GM18519 (cell line): ENCODE measurements at regions not wholly inside any gene's neighbourhood (a gene's known extent, or its start where the extent isn't known, plus 50 kb on each side); places are given as distances from the start of the nearest gene placed in this dataset.
"Not testable (repeated sequence)": the region's sequence is repeated elsewhere in the genome, so short reads cannot be mapped to it uniquely, and the experiment has no call there.

Experiments
- ATAC-seq: cut with Tn5 transposase; IDR thresholded peaks from one replicate; pipeline ENCODE4 v1.9.1; 2021; ENCODE audit warnings: mild to moderate bottlenecking, moderate library complexity; ENCODE audit not compliant: unreplicated experiment, low FRiP score

DNA sequence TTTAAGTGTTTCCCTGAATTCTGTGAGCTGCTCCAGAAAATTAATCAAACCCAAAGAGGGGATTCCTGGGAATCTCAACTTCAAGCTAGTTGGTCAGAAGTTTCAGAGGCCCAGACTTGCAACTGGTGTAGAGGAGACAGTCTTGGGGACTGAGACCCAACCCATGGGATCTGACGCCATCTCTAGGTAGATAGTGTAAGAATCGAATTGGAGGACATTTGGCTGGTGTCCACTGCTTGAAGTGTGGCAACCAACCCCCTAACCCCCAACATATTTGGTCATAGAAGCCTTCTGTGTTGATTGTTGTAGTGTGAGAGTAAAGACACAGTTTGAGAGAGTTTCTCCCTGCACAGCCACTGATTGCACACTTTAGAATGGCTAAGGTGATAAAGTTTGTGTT is 103.5 kb upstream of the CARMIL1 start:
- no peak for ATAC-seq

DNA sequence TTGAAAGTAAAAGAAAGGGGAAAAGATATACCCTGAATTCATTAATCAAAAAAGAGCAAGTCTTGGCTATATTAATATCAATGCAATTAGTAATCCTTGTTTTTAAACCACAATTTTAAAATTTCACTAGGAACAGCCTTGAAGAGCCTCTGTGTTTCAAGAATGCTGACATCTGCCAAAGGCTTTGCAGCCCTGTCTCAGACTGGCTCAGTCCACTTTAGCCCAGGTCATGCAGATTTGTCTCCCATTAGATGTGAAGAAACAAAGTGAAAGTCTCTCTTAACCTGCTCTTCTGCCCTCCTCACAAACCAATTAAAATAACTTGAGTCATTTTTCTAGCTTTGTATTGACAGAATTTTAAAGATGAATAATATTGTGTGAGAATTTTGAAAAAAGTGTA is 102.7 kb upstream of the CARMIL1 start:
- ATAC-seq: no peak

DNA sequence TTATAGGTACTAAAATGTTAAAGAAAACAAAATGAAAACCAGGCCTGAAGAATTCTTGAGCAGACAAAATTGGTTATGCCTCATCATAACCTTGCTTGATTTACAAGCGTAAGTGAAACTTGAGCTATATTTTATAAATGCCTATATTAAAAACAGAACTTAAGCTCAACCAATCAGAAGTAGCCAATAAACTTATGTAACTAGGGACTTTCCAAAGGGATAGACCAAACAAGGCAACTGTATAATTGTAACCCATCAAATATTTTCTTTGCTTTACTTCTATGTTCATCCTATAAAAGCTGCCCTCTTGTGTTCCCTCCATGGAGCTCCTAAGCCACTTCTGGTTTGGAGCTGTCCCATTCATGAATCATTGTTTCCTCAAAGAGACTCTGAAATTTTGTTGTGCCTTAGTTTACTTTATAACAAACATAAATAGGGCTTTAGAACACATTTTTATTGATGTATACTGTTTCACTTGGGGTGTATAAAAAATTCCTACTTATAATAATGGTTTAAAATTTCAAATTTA is 101.6 kb upstream of the CARMIL1 start:
- no peak for ATAC-seq

DNA sequence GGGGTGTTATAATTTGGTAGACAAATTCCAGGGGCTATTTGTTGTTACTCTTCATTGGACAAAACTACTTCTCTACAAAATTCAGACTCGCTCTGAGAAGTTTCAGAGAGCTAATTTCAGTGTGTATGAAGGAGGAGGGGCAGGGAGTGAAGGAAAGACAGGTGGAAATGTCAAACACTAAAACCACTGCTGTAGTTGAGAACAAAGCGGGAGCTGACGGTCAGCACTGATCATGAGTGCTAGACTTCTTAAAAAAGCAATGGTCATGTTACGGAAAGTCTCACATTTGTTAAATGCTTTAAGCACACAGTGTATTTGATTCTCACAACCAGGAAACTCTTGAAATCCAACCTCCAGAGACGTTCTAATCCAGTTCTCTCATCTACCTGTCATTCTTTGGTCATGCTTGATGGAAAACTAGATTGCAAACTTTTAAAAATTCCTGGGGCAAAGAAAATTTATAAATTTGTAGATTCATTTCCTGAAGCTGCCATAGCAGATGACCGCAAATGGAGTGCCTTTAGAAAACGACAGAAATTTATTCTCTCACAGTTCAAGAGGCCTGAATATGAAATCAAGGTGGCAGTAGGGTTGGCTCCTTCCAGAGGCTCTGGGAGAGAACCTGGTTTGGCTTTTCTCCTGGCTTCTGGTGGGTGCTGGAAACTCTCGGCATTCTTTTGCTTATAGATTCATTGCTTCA is 100.7 kb upstream of the CARMIL1 start:
- ATAC-seq: no peak

DNA sequence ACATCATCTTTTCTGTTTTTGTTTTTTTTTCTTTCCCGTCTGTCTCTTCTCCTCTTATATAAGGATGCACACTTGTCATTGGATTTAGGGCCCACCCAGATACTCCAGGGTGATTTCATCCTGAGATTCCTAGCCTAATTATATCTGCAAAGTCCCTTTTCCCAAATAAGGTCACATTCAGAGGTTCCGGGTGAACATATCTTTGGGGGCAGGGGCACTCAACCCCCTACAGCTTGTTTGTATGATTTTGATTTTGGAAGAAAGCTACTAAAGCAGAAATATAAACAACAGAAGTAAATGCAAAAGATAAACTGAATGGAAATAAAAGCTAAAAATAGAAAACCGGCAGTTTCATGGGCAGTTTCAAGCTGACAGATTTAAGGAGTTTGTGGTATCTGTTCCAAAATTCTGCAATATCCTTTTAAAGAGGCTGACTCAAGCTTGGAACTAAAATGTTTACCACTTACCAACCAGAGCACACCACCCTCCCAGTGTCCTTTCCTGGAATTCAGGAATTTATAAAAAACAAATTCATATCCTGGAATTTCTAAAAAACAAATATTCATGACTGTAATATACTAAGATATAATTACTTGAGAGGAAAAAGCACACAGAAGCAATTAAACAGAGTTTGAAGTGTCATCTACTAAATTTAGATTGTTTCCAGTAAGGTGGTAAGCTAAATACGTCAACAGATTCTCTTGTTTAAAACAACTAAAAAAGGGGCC is 100.0 kb upstream of the CARMIL1 start:
- ATAC-seq: no peak

DNA sequence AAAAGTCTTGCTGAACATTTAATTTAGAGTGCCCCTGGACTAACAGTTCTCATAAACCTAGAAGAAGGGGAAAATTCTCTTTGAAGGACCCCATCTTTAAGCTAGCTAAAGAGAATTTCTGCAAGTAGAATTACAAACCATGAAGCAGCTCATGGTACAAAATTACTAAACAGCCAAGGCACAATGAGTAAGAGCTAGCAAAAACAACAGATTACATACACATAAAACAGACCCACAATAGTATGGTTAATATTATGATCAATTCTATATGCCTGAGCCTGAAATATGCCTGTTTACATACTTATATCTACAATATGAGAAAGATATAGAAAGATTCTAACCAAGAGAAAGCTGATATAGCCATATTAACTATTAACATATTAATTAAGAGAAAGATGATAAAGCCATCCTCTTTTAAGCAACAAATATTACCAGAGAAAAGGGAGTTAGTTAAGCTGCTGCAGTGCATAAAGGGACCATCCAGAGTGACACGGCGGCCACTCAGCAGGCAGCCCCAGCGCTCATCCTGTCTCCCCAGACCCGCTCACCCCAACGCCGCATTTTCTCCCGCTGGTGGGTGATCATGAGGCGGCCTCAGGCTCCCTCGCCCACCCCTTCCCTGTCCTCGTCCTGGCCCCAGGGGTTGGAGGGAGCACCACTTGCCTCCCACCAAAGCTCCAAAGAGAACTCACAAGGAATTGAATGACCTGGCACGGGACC is 98.4 kb upstream of the CARMIL1 start:
- ATAC-seq: no peak

DNA sequence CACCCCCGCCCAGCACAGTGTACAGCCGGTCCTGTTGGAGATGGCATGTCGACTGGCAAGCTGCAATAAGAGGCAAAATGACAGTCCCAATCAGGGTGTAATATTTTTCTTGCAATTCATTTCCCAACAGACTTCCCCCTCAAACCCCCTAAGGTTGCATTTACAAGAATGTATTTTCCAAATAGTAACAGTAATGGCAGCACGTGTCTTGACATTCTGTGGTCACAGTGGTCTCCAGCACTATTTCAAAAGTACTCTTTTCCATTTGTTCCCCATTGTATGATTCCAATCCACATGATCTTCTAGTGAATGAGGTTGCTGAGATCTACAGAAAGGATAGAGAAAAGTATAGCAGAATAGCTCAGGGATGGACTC is 97.8 kb upstream of the CARMIL1 start:
- no peak for ATAC-seq

DNA sequence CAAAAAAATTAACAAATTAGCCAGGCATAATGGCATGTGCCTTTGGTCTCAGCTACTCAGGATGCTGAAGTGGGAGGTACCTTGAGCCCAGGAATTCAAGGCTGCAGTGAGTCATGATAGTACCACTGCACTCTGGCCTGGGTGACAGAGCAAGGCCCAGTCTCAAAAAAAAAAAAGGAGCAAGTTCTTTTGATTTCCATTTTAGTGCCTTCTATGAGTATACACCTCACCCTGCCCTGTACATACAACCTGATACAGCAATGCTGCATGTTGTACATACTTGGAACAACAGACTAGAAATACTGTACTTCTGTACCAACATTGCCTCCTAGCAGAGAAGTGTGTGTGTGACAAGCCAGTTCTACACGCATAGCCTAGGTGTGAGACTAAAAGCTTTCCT is 97.3 kb upstream of the CARMIL1 start:
- no peak for ATAC-seq

DNA sequence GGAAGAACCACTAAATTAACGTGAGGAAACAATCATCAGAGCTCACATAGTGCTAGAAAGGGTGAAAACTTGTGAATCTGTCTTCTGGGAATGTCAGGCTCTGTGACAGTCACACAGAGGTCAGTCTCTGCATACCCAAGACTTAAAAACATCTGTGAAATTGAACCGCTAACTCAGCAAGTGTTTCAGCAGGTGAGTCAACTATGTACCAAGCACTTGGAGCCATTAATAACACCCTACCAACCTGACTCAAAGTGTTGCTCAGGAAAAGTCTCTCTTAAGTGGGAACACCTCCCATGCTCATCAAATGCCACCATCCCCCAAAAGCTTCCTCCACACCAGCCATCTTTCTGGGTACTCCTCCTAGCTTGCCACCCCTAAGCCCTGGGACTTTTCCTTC is 92.3 kb upstream of the CARMIL1 start:
- ATAC-seq: no peak

DNA sequence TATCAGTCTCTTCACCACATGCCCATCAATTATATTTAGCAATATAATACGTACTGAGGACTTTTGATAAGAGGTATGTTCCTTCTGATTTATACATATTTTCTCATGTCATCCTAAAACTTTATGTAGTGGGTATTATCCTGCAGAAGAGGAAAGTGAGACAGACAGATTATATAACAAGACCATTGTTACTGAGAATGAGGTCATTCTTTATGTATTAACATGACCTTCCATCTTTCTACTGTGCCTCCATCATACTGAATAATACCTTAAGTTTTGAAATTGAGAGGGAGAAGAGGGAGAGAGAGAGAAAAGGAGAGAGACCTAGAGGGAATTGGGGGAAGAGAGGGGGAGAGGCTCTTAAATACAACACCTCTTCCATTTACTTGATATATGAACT is 90.9 kb upstream of the CARMIL1 start:
- ATAC-seq: no peak

DNA sequence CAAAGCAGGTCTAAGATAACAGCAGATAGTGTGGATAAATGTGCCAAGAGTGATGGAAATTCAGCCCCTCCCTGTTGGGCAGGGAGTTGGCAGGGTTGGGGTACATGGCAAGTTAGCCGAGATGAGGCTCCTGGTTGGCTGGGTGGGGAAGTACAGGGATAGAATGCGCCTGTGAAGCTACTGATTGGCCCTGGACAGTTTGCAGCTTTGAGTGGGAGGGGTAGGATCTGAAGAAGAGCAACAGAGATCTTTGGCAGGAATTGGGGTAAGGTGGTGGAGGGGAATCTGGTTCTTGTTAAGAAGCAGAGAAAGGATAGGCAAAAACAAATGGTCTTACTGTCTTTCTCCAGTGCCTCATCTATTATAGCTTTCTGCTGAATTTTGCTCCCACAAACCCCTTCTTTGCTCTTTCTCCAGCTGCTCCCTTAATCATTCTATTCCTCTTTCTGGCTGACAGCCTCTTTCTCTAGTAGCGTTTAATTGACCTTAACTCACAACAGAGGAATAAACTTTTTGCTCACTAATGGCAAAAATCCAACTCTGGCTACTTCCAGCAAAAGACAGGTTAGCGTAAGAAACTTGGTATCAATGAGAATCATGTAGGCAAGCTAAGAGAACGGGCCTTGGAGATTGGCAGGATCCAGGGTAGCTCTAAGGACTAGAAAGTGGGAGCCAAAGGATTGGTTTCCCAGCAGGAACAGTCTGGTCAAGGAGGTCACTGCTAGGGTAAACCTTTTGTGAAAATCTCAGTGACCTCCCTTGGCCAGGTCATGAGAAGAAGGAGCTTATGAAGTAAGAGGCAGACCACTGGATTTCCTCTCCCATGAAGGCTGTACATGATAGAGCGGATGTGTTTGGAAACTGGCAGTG is 86.3 kb upstream of the CARMIL1 start:
- no peak for ATAC-seq

DNA sequence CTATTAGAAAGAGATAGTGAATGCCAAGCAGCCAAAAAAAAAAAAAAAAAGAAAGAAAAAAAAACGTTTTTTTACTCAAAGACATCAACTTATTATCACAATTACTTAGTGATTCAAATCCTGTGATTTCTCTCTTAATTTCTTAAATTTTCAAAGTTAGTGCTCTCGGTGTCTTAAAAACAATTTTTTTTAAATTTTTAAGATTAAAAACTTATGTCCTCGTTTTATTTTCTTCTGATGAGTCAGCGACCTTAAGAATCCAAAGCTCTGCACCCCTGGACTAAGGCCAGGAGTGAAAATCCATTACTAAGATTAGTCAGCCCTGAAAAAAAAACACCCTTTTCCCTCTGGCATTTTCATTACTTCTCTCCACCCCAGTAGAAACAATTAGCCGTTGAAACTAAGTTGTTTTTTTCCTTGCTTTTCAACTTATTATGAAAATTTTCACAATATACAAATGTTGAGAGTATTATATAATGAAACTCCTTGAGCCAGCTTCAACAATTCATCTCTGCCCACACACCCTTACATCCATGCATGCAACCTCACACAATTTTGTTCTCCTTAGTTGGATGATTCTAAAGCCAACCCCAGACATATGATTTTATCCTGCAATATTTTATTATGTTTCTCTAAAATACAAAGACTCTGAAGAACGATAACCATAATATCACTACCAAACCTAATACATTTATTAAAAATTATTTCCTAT is 85.6 kb upstream of the CARMIL1 start:
- ATAC-seq: no peak

DNA sequence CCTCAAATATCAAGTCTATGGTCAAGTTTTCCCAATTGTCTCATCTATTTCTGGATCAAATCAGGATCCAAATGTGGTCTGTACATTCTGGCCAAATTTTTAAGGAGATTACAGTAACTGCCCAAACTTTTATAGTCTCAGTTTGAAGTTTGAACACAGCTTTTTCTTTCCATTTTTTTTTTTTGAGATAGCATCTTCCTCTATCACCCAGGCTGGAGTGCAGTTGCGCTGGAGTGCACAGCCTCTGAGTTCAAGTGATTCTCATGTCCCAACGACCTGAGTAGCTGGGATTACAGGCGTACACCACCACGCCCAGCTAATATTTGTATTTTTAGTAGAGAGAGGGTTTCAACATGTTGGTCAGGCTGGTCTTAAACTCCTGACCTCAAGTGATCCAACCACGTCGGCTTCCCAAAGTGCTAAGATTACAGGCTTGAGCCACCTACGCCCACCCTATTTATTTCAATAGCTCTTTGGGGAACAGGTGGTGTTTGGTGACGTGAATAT is 84.9 kb upstream of the CARMIL1 start:
- no peak for ATAC-seq

DNA sequence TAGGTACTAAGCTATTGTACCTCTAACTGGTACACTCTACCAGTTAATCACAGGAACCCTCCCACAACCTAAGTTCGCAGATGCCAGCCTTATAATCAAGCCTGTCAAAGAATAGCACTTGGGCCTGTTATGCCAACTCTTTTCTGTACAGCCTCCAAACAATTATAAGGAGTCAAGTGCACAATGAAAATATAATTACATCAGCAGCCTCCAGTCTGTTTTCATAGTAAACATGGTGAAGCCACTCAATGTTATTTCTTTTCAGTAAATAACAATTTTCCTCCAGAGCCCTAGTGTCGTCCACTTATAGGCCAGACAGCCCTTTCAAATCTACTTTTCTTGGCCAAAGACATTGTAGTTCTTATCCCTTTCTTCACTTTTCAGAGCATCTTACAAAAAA is 82.7 kb upstream of the CARMIL1 start:
- no peak for ATAC-seq

DNA sequence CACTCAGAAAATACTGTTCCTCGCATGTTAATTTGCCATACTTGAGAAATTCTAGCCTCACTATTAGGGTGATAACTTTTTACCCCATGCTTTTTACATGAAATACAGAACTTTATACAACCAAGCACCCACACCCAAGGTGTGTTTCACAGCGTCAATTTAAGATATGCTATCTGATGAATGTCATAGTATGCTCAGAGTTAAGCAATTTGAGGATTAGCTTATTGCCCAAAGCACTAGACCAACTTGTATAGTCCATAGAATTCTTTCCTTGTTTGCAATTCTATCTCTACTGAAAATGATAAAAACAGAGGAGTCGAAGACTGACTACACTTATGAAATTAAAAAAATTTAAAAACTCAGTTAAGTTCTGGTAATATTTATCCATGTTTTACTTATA is 82.1 kb upstream of the CARMIL1 start:
- no peak for ATAC-seq

DNA sequence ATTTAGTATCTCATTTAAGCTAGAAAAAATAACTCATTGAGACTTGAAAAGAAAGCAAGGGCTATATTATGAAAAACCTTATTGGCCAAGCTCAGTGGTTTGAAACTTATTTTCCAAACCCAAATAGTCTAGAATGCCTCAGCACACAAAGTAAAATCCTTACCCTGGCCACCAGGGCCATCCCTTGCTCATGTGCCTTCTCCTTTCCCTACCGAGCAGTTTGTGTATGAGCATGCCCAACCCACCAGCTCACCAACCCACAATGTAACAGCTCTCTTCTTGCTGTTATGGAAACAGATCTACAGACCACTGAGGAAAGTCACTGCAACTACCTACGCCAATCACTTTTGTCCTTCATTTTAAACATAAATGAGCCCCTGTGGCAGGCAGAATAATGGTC is 79.6 kb upstream of the CARMIL1 start:
- no peak for ATAC-seq

DNA sequence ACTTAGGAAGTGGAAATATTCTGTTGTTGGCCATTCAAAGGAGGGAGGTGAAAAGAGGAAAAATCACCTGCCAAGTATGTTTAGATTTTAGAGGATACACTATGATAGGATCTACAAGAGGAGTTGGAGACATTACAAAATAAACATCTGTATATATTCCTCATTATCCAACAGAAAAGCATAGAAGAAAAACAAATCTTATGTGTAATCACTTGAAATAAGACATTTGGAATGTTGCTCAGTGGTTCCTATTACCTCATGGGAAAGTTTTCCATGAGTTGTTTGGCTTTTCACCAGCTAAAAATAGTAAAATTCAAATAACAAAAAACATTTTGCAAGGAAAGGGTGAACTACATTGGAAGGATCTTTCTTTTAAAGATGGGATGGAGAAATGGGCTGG is 76.7 kb upstream of the CARMIL1 start:
- no peak for ATAC-seq

DNA sequence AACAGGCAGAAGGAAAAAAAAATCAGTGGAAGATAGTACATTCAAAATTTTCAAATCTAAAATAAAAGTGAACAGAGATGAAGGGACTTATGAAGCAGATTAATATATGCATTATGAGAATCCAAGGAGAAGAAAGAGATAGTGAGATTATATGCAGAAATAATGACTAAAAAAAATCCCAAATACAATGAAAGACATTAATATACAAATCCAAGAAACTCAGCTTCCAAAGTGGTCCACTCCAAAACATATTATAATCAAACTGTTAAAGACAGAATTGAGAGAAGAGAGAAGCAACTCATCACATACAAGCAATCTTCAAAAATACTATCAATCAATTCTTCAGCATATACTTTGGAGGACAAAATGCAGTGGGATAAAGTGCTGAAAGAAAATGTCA is 73.5 kb upstream of the CARMIL1 start:
- no peak for ATAC-seq

DNA sequence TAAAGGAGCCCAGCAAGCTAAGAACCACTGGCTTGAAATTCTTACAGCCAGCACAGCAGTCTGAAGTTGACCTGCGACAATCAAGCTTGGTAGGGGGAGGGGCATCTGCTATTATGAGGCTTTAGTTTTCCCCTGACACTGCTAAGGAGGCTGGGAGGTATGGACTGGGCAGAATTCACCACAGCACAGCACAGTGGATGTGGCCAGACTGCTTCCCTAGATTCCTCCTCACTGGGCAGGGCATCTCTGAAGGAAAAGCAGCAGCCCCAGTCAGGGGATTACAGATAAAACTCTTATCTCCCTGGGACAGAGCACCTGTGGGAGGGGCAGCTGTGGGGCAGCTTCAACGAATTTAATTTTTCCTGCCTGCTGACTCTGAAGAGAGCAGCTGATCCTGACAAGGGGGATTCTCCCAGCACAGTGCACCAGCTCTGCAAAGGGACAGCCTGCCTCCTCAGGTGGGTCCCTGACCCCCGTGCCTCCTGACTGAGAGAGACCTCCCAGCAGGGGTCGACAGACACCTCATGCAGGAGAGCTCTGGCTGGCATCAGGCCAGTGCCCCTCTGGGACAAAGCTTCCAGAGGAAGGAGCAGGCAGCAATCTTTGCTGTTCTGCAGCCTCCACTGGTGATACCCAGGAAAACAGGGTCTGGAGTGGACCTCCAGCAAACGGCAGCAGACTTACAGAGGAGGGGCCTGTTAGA is 71.6 kb upstream of the CARMIL1 start:
- not testable (repeated sequence) for ATAC-seq
